Mucosa of stomach (tissue), 1 donor: ENCODE measurements at regions not wholly inside any gene's neighbourhood (a gene's known extent, or its start where the extent isn't known, plus 50 kb on each side); places are given as distances from the start of the nearest gene placed in this dataset.

Experiments
- H3K27me3 ChIP-seq: one replicate; pipeline ENCODE4 v1.7.0; 2013; ENCODE audit warnings: mild to moderate bottlenecking, low read length; ENCODE audit not compliant: control insufficient read depth, insufficient read depth
- H3K36me3 ChIP-seq: one replicate; pipeline ENCODE4 v1.7.0; 2013; ENCODE audit warnings: low read length; ENCODE audit not compliant: control insufficient read depth, insufficient read depth
- H3K4me1 ChIP-seq: one replicate; pipeline ENCODE4 v1.7.0; 2013; ENCODE audit warnings: mild to moderate bottlenecking, low read length; ENCODE audit not compliant: control insufficient read depth, insufficient read depth
- H3K4me3 ChIP-seq: one replicate; pipeline ENCODE4 v1.7.0; 2013; ENCODE audit warnings: low read length
- H3K9ac ChIP-seq: one replicate; pipeline ENCODE4 v1.7.0; 2013; ENCODE audit warnings: mild to moderate bottlenecking, low read length, moderate library complexity
- H3K9me3 ChIP-seq: one replicate; pipeline ENCODE4 v1.7.0; 2013; ENCODE audit warnings: mild to moderate bottlenecking, low read length, moderate library complexity; ENCODE audit not compliant: control insufficient read depth
- donor health status: Pancreatic carcinoma.

DNA sequence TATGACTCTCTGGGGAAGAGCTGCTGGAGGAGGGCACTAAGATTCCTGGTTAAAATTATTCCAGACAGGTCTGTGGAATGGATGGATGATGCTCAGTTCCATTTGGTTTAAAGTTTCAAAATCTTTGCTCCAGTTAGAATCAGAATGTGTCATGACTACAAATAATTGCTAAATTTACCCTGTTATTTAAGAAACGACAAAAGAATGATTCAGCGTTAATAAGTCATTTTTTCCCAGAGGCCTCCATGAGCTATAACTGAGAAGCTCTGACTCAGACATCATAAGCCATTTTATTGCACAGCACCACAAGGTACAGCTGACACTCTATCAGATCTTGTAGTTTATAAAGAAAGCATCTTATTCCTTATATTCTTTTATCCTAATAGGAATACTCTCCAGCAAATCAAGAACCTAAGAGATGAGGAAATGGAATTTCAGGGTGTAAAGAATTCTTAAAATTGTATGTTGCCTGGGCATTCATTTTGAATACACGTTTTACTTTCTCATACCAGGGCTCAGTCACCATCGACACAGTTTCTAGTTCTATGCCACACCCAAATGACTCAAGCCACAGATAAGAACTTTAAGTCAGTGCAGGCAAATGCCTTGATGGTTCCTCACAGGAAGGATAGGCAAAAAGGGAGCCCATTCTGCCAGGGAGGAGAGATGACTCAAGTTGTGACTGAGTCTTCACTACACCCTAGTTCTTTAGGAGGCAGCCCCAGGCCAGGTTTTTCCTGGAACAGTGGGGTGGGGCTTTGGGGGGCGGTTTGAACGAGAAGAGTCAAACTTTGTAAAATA lies 636.0 kb downstream of the MMUT start:
- no peak overlapping the region for H3K4me3 ChIP-seq
- H3K9me3 ChIP-seq = no peaks in the 10 kb centered on the region
- no peaks in the 10 kb centered on the region for H3K27me3 ChIP-seq
- H3K9ac ChIP-seq = peak overlapping the region; percentile 20
- H3K4me1 ChIP-seq = peaks cover 6% of the 10 kb centered on the region
- H3K36me3 ChIP-seq = no peaks in the 10 kb centered on the region

- no peaks in the 10 kb centered on the region for H3K9me3 ChIP-seq
- no peaks in the 10 kb centered on the region for H3K27me3 ChIP-seq
- no peak overlapping the region for H3K9ac ChIP-seq
These were observed 636.9 kb downstream of the MMUT start for GRCh38 chr6:48826152-48826515.

GRCh38 chr6:48825501-48826151 lies 637.4 kb downstream of the MMUT start:
- Histone ChIP-seq H3K4me1 (peaks cover 6% of the 10 kb centered on the region), H3K27me3 (no peaks in the 10 kb centered on the region), H3K9me3 (no peaks in the 10 kb centered on the region), H3K9ac (no peak overlapping the region), H3K36me3 (no peaks in the 10 kb centered on the region), H3K4me3 (no peak overlapping the region)

More at GRCh38 chr6:48826152-48826515, 636.9 kb downstream of the MMUT start:
- Histone ChIP-seq H3K4me1 (peaks cover 6% of the 10 kb centered on the region), H3K4me3 (no peak overlapping the region), H3K36me3 (no peaks in the 10 kb centered on the region)

- no peak overlapping the region for H3K4me3 ChIP-seq
- H3K27me3 ChIP-seq = no peaks in the 10 kb centered on the region
- H3K9me3 ChIP-seq = no peaks in the 10 kb centered on the region
- H3K36me3 ChIP-seq = no peaks in the 10 kb centered on the region
- H3K4me1 ChIP-seq = no peaks in the 10 kb centered on the region
- no peak overlapping the region for H3K9ac ChIP-seq
These were observed 645.0 kb downstream of the MMUT start for GRCh38 chr6:48818052-48818412.

DNA sequence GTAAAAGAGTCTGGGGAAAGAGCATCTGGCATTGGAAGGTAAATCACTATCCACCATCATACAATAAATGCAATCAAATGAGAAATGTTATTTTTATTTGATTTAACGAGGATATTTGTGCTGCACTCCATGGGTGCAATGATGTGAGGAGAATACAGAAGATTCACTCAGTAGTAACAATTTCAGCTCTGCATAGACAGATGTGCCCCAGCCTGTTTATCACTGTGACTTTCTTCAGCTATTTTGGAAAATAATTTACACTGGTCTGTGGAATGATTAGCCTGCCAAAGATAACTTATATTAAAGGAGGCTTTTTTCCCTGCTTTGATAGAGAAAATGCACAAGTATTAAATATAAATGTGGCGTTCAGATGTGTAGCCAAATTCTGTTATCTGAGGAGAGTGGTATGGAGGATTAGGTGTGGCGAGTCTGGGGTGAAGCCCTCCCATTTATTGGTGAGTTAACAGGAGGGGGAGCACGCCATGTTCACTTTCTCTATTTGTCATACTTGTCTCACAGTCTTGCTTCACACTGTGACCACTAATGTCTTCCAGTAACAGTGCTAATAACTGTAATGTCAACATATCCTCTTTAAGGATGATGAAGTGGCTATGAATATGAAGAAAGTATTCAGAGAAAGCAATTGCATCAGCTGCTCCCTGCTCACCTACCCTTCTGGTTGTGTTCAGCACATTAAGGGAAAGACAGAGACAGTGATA lies 645.6 kb downstream of the MMUT start:
- Histone ChIP-seq H3K27me3 (no peaks in the 10 kb centered on the region), H3K36me3 (no peaks in the 10 kb centered on the region), H3K4me3 (no peak overlapping the region), H3K9ac (no peak overlapping the region), H3K9me3 (no peaks in the 10 kb centered on the region), H3K4me1 (no peaks in the 10 kb centered on the region)

DNA sequence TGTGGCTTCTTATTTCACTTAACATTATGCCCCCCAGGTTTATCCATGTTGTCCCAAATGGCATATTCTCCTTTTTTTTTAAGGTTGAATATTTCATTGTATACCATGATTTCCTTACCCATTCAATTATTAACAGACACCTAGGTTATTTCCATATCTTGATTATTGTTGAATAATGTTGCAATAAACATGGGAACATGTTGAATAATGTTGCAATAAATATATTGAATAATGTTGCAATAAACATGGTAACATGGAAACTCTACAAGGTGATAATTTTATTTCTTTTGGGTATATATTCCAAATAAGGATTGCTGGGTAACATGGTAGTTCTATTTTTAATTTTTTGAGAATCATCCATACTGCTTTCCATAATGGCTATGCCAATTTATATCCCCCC lies 648.1 kb downstream of the MMUT start:
- no peaks in the 10 kb centered on the region for H3K36me3 ChIP-seq

DNA sequence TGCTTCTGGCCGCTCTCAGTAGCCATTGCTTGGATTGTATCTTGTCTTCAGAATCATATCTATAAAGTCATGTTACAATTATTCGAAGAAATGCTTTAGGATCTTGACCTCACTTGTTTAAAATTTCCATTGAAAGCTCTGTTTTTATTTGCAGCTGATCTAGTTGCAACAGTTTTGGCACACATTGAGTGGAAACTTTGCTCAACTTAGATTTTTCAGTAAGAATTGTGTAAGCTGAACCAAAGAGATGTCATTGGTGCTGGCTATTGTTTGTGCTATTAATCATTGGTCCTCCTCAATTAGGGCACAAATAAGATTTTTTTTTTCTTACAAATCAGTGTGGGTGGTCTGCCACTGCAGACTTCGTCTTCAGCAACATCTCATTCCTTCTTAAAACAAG lies 649.2 kb downstream of the MMUT start:
- Histone ChIP-seq H3K9ac (no peak overlapping the region), H3K36me3 (no peaks in the 10 kb centered on the region), H3K27me3 (no peaks in the 10 kb centered on the region), H3K4me1 (no peaks in the 10 kb centered on the region), H3K9me3 (no peaks in the 10 kb centered on the region), H3K4me3 (no peak overlapping the region)

More for the DNA sequence above, 648.1 kb downstream of the MMUT start:
- no peaks in the 10 kb centered on the region for H3K27me3 ChIP-seq
- no peak overlapping the region for H3K4me3 ChIP-seq
- H3K9me3 ChIP-seq = no peaks in the 10 kb centered on the region
- H3K4me1 ChIP-seq = no peaks in the 10 kb centered on the region
- H3K9ac ChIP-seq = no peak overlapping the region

DNA sequence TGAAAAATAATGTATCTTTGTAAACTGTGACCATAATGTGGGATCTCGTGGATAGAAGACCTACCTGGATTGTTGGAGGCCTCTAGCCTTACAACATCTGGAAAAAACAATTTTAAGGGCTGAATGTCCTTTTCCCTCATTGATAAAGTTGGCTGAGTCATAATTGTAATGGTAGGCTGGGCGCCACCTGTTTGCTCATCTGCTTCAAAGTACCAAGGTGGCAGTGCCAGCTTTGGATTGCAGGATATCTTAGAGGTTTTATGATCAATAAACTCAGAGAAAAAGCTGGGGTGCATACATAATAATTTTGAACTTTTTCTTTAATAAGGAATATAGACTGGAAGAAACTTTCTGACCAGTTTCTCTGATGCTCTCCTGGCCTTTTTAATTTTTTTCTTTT lies 653.4 kb downstream of the MMUT start:
- no peaks in the 10 kb centered on the region for H3K27me3 ChIP-seq
- no peaks in the 10 kb centered on the region for H3K9me3 ChIP-seq
- no peak overlapping the region for H3K4me3 ChIP-seq
- H3K9ac ChIP-seq = no peak overlapping the region
- H3K36me3 ChIP-seq = no peaks in the 10 kb centered on the region
- H3K4me1 ChIP-seq = no peaks in the 10 kb centered on the region

GRCh38 chr6:48809245-48809644 lies 653.8 kb downstream of the MMUT start:
- Histone ChIP-seq H3K4me3 (no peak overlapping the region), H3K4me1 (no peaks in the 10 kb centered on the region), H3K9ac (no peak overlapping the region), H3K27me3 (no peaks in the 10 kb centered on the region), H3K9me3 (no peaks in the 10 kb centered on the region), H3K36me3 (no peaks in the 10 kb centered on the region)

DNA sequence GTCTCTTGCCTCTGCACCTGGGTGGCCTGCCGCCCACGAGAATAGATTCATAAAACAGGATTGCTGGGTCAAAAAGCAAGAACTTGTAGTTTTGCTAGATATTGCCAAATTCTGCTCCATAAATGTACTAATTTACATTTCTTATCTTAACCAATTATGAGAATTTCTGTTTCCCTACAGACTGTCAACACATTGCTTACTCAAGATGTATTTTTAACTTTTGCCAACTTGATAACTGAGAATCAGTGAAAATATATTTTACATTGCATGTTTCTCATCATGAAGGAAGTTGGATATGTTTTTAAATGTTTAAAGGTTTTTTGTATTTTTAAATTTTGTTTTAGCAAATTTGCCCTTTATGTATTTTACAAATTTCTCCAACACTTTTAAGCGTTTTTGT lies 664.8 kb downstream of the MMUT start:
- H3K36me3 ChIP-seq = no peaks in the 10 kb centered on the region

GRCh38 chr6:48782225-48782624 lies 671.2 kb upstream of the PTCHD4 start:
- no peaks in the 10 kb centered on the region for H3K36me3 ChIP-seq
- no peaks in the 10 kb centered on the region for H3K9me3 ChIP-seq
- H3K27me3 ChIP-seq = no peaks in the 10 kb centered on the region
- no peak overlapping the region for H3K4me3 ChIP-seq
- H3K4me1 ChIP-seq = no peaks in the 10 kb centered on the region
- no peak overlapping the region for H3K9ac ChIP-seq

More for the DNA sequence above, 664.8 kb downstream of the MMUT start:
- Histone ChIP-seq H3K4me1 (no peaks in the 10 kb centered on the region), H3K4me3 (no peak overlapping the region), H3K9ac (no peak overlapping the region), H3K9me3 (no peaks in the 10 kb centered on the region), H3K27me3 (no peaks in the 10 kb centered on the region)

DNA sequence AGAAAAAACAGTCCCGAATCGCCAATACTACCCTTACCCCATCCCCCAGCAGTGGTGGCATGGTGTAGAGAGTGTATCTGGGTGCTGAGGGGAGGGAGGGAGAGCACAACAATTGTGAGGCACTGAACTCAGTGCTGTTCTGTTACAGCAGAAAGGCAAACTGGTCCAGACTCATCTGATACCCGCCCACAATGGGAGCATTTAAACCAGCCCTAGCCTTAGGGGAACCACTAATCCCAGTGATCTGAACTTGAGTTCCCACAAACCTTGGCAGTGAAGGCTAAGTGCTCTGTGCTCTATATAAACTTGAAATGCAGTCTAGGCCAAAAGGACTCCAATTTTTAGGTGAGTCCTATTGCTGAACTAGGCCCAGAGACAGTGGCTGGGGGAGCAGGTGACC lies 666.4 kb upstream of the PTCHD4 start:
- H3K9ac ChIP-seq = no peak overlapping the region
- no peak overlapping the region for H3K4me3 ChIP-seq
- no peaks in the 10 kb centered on the region for H3K36me3 ChIP-seq
- H3K9me3 ChIP-seq = no peaks in the 10 kb centered on the region
- no peaks in the 10 kb centered on the region for H3K27me3 ChIP-seq
- H3K4me1 ChIP-seq = no peaks in the 10 kb centered on the region
